GM23338 (cell line): ENCODE measurements at regions not wholly inside any gene's neighbourhood (a gene's known extent, or its start where the extent isn't known, plus 50 kb on each side); places are given as distances from the start of the nearest gene placed in this dataset.

ENCODE experiments used
- CREB1 ChIP-seq: fragments of 250-450 bp; sonication (Bioruptor Pico); IDR thresholded peaks from 2 replicates; pipeline ENCODE4 v1.5.0; 2020; ENCODE audit warnings: low read depth, mild to moderate bottlenecking, moderate library complexity
- CTCF ChIP-seq, 2 experiments: fragments of 200-600 bp in 1 of 2; sonication (generic) in 1 of 2; conservative IDR thresholded peaks; 2 replicates each; pipeline versions ENCODE4 v1.5.1 to v1.6.1; 2016 to 2017; ENCODE audit warnings: antibody characterized with exemption in 2 of 2, low read depth in 2 of 2, mild to moderate bottlenecking in 2 of 2, moderate library complexity in 1 of 2
- ETS1 ChIP-seq: IDR thresholded peaks from 2 replicates; pipeline ENCODE4 v1.6.1; 2016; ENCODE audit warnings: antibody characterized with exemption
- EZH2 ChIP-seq: fragments of 200-600 bp; sonication (generic); IDR thresholded peaks from one replicate; pipeline ENCODE4 v1.8.0; 2017; ENCODE audit warnings: antibody characterized with exemption, mild to moderate bottlenecking, low read depth; ENCODE audit not compliant: unreplicated experiment
- EZH2phosphoT487 ChIP-seq: fragments of 200-600 bp; sonication (generic); IDR thresholded peaks from one replicate; pipeline ENCODE4 v1.8.1; 2018; ENCODE audit warnings: antibody characterized with exemption; ENCODE audit not compliant: unreplicated experiment
- JUNB ChIP-seq: IDR thresholded peaks from one replicate; pipeline ENCODE4 v1.6.1; 2016; ENCODE audit warnings: antibody characterized with exemption; ENCODE audit not compliant: unreplicated experiment
- NANOG ChIP-seq: IDR thresholded peaks from 2 replicates; pipeline ENCODE4 v1.6.1; 2016; ENCODE audit warnings: antibody characterized with exemption, borderline replicate concordance
- POLR2AphosphoS5 ChIP-seq: IDR thresholded peaks from 2 replicates; pipeline ENCODE4 v1.6.1; 2016; ENCODE audit warnings: antibody characterized with exemption, low read depth
- REST ChIP-seq: IDR thresholded peaks from one replicate; pipeline ENCODE4 v1.6.1; 2018; ENCODE audit warnings: antibody characterized with exemption; ENCODE audit not compliant: unreplicated experiment
- STAT1 ChIP-seq: IDR thresholded peaks from one replicate; pipeline ENCODE4 v1.6.1; 2016; ENCODE audit warnings: antibody characterized with exemption; ENCODE audit not compliant: unreplicated experiment
- ZNF114 ChIP-seq: fragments of 250-450 bp; sonication (Bioruptor Pico); IDR thresholded peaks from 2 replicates; pipeline ENCODE4 v1.5.0; 2020; ENCODE audit warnings: mild to moderate bottlenecking, moderate library complexity
- ZNF331 ChIP-seq: fragments of 250-450 bp; sonication (Bioruptor Pico); IDR thresholded peaks from 2 replicates; pipeline ENCODE4 v1.5.0; 2020; ENCODE audit warnings: low read depth, mild to moderate bottlenecking, moderate library complexity
- ZNF462 ChIP-seq: fragments of 250-450 bp; sonication (Bioruptor Pico); IDR thresholded peaks from 2 replicates; pipeline ENCODE4 v1.5.0; 2020; ENCODE audit warnings: mild to moderate bottlenecking, moderate library complexity

GRCh38 chr15:53223815-53224214, 433.7 kb upstream of the ONECUT1 start:
- TF ChIP-seq CTCF (conservative IDR thresholded peaks at IDR 0.05; ENCODE audit: low read depth in 2 of 2) (no peak), EZH2 (no peak), POLR2AphosphoS5 (no peak), REST (no peak), ETS1 (no peak), CREB1 (no peak), JUNB (no peak), EZH2phosphoT487 (no peak), ZNF331 (CRISPR knock-in tag) (no peak), ZNF114 (no peak), NANOG (no peak), ZNF462 (CRISPR knock-in tag) (no peak), STAT1 (no peak)
